IPS DF 6.9 (cell line): ENCODE measurements at regions not wholly inside any gene's neighbourhood (a gene's known extent, or its start where the extent isn't known, plus 50 kb on each side); places are given as distances from the start of the nearest gene placed in this dataset.

Experiments used
- DNase-seq: peaks from one replicate; pipeline ENCODE4 v3.0.0-alpha.2; 2013; ENCODE audit warnings: low read depth, low spot score
- H3K27ac ChIP-seq: one replicate; pipeline ENCODE4 v1.5.1; 2013; ENCODE audit warnings: low read length, control low read depth
- H3K27me3 ChIP-seq: 2 replicates; pipeline ENCODE4 v1.6.1; 2013; ENCODE audit warnings: mild to moderate bottlenecking, low read length; ENCODE audit not compliant: control insufficient read depth, insufficient read depth
- H3K36me3 ChIP-seq: 2 replicates; pipeline ENCODE4 v1.6.1; 2013; ENCODE audit warnings: low read length; ENCODE audit not compliant: control insufficient read depth, insufficient read depth
- H3K4me1 ChIP-seq: 2 replicates; pipeline ENCODE4 v1.6.1; 2013; ENCODE audit warnings: low read length; ENCODE audit not compliant: control insufficient read depth, insufficient read depth
- H3K4me3 ChIP-seq: 2 replicates; pipeline ENCODE4 v1.5.1; 2013; ENCODE audit warnings: mild to moderate bottlenecking, low read length
- H3K9me3 ChIP-seq: 2 replicates; pipeline ENCODE4 v1.6.1; 2013; ENCODE audit warnings: low read length, inconsistent platforms; ENCODE audit not compliant: control insufficient read depth, insufficient read depth
- WGBS: extraction: QIAGEN DNeasy Blood & Tissue Kit; methylation state at CpG from one replicate; pipeline ENCODE4 v1.1.7; 2013; ENCODE audit warnings: mixed read lengths, missing lambda C conversion rate; ENCODE audit not compliant: insufficient read length, insufficient coverage; 5-methylcytosine and 5-hydroxymethylcytosine counted together

GRCh38 chrX:69216446-69216845 lies 51.2 kb upstream of the PJA1 start:
- no CpG with 5 or more reads among the region's 1 CpG for WGBS
- no peaks in the 10 kb centered on the region for H3K9me3 ChIP-seq
- DNase-seq = no peak

GRCh38 chrX:69215161-69215875 lies 50.1 kb upstream of the PJA1 start:
- Histone ChIP-seq H3K27me3 (no peaks in the 10 kb centered on the region), H3K27ac (no peak overlapping the region), H3K9me3 (no peaks in the 10 kb centered on the region), H3K4me3 (no peak overlapping the region), H3K4me1 (no peaks in the 10 kb centered on the region; the same call in 1 of the 2 replicates), H3K36me3 (no peaks in the 10 kb centered on the region)
- no peak for DNase-seq
- WGBS = no CpG with 5 or more reads among the region's 17 CpGs

More at GRCh38 chrX:69216446-69216845, 51.2 kb upstream of the PJA1 start:
- Histone ChIP-seq H3K27me3 (no peaks in the 10 kb centered on the region), H3K4me3 (no peak overlapping the region), H3K4me1 (no peaks in the 10 kb centered on the region; the same call in 1 of the 2 replicates), H3K27ac (no peak overlapping the region), H3K36me3 (no peaks in the 10 kb centered on the region)
